ENCODE measurements at regions not wholly inside any gene's neighbourhood (a gene's known extent, or its start where the extent isn't known, plus 50 kb on each side); places are given as distances from the start of the nearest gene placed in this dataset.

- TF ChIP-seq EZH2phosphoT487 (IDR thresholded peaks at IDR 0.05; ENCODE audit: borderline replicate concordance, low read length) (no peak), EZH2 (IDR thresholded peaks at IDR 0.05; ENCODE audit: low read length, unreplicated experiment) (no peak), CTCF (conservative IDR thresholded peaks at IDR 0.05; ENCODE audit: low read depth, low read length) (no peak)
- POLR2A ChIA-PET (ENCODE audit: unreplicated experiment) = no interaction called here
- ATAC-seq (no peak), DNase-seq (no peak)
- intact Hi-C loops (cut with micrococcal nuclease) = no loop called here
- Histone ChIP-seq H3K36me3 (ENCODE audit: low read depth, low read length) (no peaks in the 10 kb centered on the region), H3K79me2 (ENCODE audit: low read length) (no peaks in the 10 kb centered on the region), H3K9me3 (ENCODE audit: low read length) (no peaks in the 10 kb centered on the region), H3K4me1 (ENCODE audit: insufficient read depth, low read length) (no peaks in the 10 kb centered on the region), H4K20me1 (ENCODE audit: low read length) (no peaks in the 10 kb centered on the region), H3K4me2 (ENCODE audit: low read length) (no peak overlapping the region), H2AFZ (ENCODE audit: low read length) (no peak overlapping the region), H3K9ac (ENCODE audit: low read length) (no peak overlapping the region), H3K9me2 (replicated peaks; ENCODE audit: low read length) (no peaks in the 10 kb centered on the region), H3K27ac (ENCODE audit: low read length) (no peak overlapping the region), H3F3A (ENCODE audit: low read length, unreplicated experiment) (no peaks in the 10 kb centered on the region), H3K27me3 (ENCODE audit: low read length) (no peaks in the 10 kb centered on the region), H3K4me3 (ENCODE audit: low read length) (no peak overlapping the region)
- CTCF ChIA-PET = no interaction called here
- no TSS peak for BruUV-seq (replicated peaks)
Observed at GRCh38 chr15:46713045-46713444, 1004.3 kb upstream of the SEMA6D start.

GRCh38 chr15:46714950-46715349 lies 1002.4 kb upstream of the SEMA6D start:
- Histone ChIP-seq H3K9me2 (replicated peaks; ENCODE audit: low read length) (no peaks in the 10 kb centered on the region), H3F3A (ENCODE audit: low read length, unreplicated experiment) (no peaks in the 10 kb centered on the region), H2AFZ (ENCODE audit: low read length) (no peak overlapping the region), H3K79me2 (ENCODE audit: low read length) (no peaks in the 10 kb centered on the region), H3K4me2 (ENCODE audit: low read length) (no peak overlapping the region), H3K4me1 (ENCODE audit: insufficient read depth, low read length) (no peaks in the 10 kb centered on the region), H3K27ac (ENCODE audit: low read length) (no peak overlapping the region), H3K36me3 (ENCODE audit: low read depth, low read length) (no peaks in the 10 kb centered on the region), H3K27me3 (ENCODE audit: low read length) (no peaks in the 10 kb centered on the region), H3K9ac (ENCODE audit: low read length) (no peak overlapping the region), H3K9me3 (ENCODE audit: low read length) (no peaks in the 10 kb centered on the region), H3K4me3 (ENCODE audit: low read length) (no peak overlapping the region), H4K20me1 (ENCODE audit: low read length) (no peaks in the 10 kb centered on the region)
- intact Hi-C loops (cut with micrococcal nuclease) = no loop called here
- POLR2A ChIA-PET (ENCODE audit: unreplicated experiment) = no interaction called here
- TF ChIP-seq CTCF (conservative IDR thresholded peaks at IDR 0.05; ENCODE audit: low read depth, low read length) (no peak), EZH2phosphoT487 (IDR thresholded peaks at IDR 0.05; ENCODE audit: borderline replicate concordance, low read length) (no peak), EZH2 (IDR thresholded peaks at IDR 0.05; ENCODE audit: low read length, unreplicated experiment) (no peak)
- ATAC-seq (no peak), DNase-seq (no peak)
- CTCF ChIA-PET = no interaction called here
- BruUV-seq (replicated peaks) = no TSS peak

- Histone ChIP-seq H3K4me3 (ENCODE audit: low read length) (no peak overlapping the region), H3K4me2 (ENCODE audit: low read length) (no peak overlapping the region), H3F3A (ENCODE audit: low read length, unreplicated experiment) (no peaks in the 10 kb centered on the region), H3K36me3 (ENCODE audit: low read depth, low read length) (no peaks in the 10 kb centered on the region), H4K20me1 (ENCODE audit: low read length) (no peaks in the 10 kb centered on the region), H2AFZ (ENCODE audit: low read length) (no peak overlapping the region), H3K9me2 (replicated peaks; ENCODE audit: low read length) (no peaks in the 10 kb centered on the region), H3K27me3 (ENCODE audit: low read length) (no peaks in the 10 kb centered on the region), H3K9me3 (ENCODE audit: low read length) (0 out of 2 replicates have a peak, but pooled peaks cover 4% of the 10 kb centered on the region), H3K79me2 (ENCODE audit: low read length) (no peaks in the 10 kb centered on the region), H3K9ac (ENCODE audit: low read length) (no peak overlapping the region), H3K27ac (ENCODE audit: low read length) (no peak overlapping the region), H3K4me1 (ENCODE audit: insufficient read depth, low read length) (no peaks in the 10 kb centered on the region)
- no peak for TF ChIP-seq EZH2 (IDR thresholded peaks at IDR 0.05; ENCODE audit: low read length, unreplicated experiment)
- TF ChIP-seq EZH2phosphoT487 (IDR thresholded peaks at IDR 0.05; ENCODE audit: borderline replicate concordance, low read length) = no peak
- TF ChIP-seq CTCF (conservative IDR thresholded peaks at IDR 0.05; ENCODE audit: low read depth, low read length) = no peak
- intact Hi-C loops (cut with micrococcal nuclease) = no loop called here
- DNase-seq = no peak
- no TSS peak for BruUV-seq (replicated peaks)
- no peak for ATAC-seq
- ChIA-PET POLR2A (ENCODE audit: unreplicated experiment) (no interaction called here), CTCF (no interaction called here)
Observed at GRCh38 chr15:46723308-46723707, 994.0 kb upstream of the SEMA6D start.

All from PC-3 (cell line).